ENCODE measurements at regions not wholly inside any gene's neighbourhood (a gene's known extent, or its start where the extent isn't known, plus 50 kb on each side); places are given as distances from the start of the nearest gene placed in this dataset.

DNA sequence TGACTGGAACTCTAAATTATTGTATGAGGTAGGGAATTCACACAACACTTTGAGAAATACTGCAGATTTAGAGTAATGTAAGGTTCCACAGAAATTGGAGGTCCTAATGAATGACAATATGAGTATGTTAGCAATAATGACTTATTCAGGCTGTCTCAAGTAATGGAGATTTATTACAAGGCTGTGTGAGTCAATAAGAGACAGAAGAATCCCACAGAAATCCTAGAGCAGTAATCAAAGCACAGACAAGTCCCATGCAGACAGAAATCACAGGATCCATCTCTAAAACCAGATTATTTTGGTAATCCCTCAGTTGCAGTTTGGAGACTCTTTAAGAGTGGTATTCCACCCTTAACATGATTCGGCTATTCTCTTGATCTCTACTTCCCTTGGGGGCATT, 83.6 kb downstream of the FAM161A start:
- TF ChIP-seq, protein P1, sequence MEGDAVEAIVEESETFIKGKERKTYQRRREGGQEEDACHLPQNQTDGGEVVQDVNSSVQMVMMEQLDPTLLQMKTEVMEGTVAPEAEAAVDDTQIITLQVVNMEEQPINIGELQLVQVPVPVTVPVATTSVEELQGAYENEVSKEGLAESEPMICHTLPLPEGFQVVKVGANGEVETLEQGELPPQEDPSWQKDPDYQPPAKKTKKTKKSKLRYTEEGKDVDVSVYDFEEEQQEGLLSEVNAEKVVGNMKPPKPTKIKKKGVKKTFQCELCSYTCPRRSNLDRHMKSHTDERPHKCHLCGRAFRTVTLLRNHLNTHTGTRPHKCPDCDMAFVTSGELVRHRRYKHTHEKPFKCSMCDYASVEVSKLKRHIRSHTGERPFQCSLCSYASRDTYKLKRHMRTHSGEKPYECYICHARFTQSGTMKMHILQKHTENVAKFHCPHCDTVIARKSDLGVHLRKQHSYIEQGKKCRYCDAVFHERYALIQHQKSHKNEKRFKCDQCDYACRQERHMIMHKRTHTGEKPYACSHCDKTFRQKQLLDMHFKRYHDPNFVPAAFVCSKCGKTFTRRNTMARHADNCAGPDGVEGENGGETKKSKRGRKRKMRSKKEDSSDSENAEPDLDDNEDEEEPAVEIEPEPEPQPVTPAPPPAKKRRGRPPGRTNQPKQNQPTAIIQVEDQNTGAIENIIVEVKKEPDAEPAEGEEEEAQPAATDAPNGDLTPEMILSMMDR (IDR thresholded peaks at IDR 0.05; ENCODE audit: low read depth, low read length): no peak
- no peak for TF ChIP-seq POLR2A (IDR thresholded peaks at IDR 0.05; ENCODE audit: extremely low read depth, insufficient read length)

All from NB4 (cell line).